NCI-H1092 treated with DMSO at 0.1 percent for 48 hours (cell line): ENCODE measurements at regions not wholly inside any gene's neighbourhood (a gene's known extent, or its start where the extent isn't known, plus 50 kb on each side); places are given as distances from the start of the nearest gene placed in this dataset.

Experiments
- DNase-seq: peaks from one replicate; lab custom pipeline; 2025; lab: John Stamatoyannopoulos, UW

DNA sequence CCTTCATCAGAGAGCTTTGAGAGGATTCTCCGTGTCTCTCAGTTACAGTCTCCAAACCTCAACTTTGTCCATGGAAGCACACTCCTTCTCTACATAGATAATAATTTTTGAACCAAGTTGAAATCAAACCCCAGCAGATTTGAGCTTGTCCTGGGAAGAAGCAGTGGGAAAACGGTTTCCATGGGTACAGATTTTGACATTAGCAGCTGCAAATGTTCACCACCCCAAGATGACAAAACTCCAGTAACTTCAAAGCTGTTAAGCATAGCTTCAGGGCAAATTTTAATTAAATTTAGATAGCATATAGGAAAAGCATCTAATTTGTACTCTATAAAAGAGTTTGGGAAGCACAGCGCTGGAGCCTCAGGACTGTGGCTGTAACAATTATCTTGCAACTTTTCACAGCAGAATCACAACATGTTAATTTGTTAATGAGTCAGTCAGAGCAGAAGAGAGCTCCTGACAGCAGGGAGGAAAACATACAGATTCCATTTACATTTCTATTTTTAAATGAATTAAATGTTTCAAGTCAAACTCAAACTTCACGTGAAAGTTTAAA lies 240.7 kb downstream of the BMP7 start:
- DNase-seq = no peak

DNA sequence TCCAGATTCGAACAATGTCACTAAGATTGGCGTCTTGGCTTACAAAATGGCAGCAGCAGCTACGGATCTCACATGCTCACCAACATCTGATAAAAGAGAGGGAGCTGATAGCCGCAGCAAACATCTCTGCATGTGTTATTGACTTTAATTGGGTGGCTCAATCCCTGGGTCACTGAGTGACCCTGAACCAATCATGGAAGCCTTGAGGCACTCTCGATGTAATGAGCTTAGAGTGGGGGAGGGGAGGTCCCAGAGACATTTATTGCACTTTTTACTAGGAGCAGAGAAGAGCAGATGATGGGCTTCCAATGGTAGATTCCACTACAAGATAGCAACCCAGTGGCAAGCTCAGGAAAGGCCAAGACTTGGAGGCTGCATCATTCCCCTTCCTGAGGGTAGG lies 238.7 kb downstream of the BMP7 start:
- no peak for DNase-seq

DNA sequence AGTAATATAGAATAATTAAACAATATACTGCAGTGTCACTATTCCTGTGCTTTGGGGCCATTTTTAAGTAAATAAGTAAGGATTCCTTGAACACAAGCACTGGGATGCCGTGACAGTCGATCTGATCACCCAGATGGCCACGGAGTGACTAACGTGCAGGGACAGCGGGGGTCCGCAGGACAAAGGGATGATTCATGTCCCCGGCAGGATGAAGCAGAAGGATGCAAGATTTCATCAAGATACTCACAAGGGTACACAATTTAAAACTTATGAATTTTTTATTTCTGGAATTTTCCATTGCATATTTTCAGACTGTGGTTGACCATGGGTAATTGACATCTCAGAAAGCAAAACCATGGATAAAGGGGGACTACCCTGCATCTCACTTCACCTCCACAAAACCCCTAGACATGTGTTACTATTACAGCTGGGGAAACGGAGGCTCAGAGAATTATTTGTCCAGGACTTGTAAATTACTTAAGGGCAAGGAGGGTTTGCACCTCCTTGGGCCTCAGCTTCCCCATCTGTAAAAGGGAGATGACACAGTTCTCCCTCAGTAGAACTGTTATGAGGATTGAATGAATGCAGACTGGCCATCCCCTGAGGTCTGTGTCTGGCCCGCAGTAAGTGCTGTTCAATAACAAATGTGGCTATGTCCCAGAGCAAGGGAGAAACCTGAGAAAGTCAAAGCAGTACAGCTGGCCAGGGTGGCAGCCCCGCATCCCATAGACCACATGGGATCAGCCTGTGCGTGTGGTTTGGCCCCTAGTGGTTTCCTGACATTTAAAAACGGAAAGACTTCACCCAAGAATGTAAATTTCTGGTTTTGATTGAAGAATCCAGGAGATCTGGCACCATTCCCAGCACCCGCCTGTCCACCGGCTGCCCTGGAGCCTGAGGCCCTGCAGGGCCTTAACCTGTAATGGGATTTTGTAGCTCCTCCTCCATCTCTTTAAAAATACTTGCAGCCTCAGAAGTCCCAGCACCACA lies 235.5 kb downstream of the BMP7 start:
- DNase-seq = no peak

DNA sequence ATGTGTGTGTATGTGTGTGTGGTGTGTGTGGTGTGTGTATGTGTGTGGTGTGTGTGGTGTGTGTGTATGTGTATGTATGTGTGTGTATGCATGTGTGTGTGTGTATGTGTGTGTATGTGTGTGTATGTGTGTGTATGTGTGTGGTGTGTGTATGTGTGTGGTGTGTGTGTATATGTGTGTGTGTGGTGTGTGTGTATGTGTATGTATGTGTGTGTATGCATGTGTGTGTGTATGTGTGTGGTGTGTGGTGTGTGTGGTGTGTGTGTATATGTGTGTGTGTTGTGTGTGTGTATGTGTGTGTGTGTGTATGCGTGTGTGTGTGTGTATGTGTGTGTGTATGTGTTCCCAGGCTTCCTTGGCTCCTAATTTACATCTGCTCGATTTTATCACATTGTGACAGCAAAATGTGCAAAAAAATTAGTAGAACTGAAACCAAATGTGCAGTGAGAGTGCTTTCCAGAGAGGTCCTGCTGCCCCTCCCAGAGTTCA lies 234.5 kb downstream of the BMP7 start:
- no peak for DNase-seq

GRCh38 chr20:57032847-57033246 lies 233.6 kb downstream of the BMP7 start:
- DNase-seq = no peak

- no peak for DNase-seq
Observed at GRCh38 chr20:57034001-57034400, 232.4 kb downstream of the BMP7 start.

DNA sequence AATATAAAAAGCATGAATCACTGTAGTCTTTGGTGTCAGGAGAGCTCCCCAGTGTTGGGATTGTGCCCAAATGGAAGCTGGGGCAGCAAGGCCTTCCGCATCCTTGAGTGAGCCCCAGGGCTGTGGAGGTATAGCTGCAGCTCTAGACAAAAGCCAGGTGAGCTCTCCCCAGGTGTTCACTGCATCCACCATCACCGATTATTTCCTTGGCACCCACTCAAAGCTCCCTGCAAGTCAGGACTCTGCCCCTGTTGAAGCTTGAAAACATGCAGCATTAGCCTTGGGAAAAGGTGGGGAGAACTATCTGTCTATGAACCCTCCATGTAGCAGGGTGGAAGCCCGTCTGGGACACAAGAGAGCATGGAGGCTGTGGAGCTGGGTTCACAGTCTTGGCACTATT lies 228.8 kb downstream of the BMP7 start:
- DNase-seq = no peak

DNA sequence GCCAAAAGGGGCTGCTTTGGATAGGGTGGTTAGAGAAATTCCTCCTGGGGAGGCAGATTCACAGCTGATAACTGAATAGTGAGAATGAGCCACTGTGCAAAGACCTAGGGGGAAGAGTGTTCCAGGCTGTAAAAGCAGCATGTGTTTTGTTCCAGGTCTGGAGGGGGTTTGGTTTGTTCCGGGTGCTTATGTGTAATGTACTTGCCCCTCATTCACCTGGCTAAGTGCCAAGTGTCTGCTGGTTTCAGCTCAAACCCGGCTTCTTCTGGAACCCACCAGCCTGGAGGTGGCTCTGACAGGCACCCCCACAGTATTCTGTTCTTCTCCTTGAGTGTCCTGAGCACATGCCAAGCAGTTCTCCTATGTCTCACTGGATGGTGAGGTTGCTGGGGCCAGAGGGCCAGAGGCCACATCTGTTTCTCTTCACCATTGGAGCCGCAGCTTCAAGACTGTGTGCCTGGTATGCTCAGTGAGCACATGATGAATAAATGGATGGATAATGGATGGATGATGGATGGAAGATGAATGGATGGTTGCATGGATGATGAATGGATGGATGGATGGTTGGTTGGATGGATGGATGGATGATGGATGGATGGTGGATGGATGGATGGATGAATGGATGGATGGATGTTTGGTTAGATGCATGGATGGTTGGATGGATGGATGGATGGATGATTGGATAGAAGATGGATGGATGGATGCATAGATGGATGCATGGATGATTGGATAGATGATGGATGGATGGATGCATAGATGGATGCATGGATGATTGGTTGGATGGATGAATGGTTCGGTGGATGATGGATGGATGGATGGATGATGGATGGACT lies 227.6 kb downstream of the BMP7 start:
- no peak for DNase-seq

DNA sequence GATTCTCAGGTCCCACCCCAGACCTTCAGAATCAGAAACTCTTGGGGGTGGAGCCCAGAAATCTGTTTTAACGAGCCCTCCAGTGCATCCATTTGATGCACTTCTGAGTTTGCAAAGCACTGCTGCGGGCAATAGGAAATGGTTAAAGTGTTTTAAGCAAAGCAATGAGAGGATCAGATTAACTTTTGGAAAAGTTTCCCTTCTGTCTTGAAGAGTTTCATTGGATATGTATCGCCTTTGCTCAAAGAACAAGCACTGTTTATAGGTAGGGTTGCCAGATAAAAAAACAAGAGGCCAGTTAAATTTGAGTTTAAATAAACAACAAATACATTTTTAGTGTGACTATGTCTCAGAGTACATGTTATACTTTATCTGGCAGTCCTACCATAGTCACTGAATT lies 226.0 kb downstream of the BMP7 start:
- no peak for DNase-seq

- DNase-seq = no peak
Observed at GRCh38 chr20:57040924-57041323, 225.5 kb downstream of the BMP7 start.

GRCh38 chr20:57043091-57043490 lies 223.3 kb downstream of the BMP7 start:
- DNase-seq = no peak

- DNase-seq = no peak
Observed at GRCh38 chr20:57043669-57044268, 222.7 kb downstream of the BMP7 start.

GRCh38 chr20:57047281-57048026 lies 219.0 kb downstream of the BMP7 start:
- DNase-seq = no peak

DNA sequence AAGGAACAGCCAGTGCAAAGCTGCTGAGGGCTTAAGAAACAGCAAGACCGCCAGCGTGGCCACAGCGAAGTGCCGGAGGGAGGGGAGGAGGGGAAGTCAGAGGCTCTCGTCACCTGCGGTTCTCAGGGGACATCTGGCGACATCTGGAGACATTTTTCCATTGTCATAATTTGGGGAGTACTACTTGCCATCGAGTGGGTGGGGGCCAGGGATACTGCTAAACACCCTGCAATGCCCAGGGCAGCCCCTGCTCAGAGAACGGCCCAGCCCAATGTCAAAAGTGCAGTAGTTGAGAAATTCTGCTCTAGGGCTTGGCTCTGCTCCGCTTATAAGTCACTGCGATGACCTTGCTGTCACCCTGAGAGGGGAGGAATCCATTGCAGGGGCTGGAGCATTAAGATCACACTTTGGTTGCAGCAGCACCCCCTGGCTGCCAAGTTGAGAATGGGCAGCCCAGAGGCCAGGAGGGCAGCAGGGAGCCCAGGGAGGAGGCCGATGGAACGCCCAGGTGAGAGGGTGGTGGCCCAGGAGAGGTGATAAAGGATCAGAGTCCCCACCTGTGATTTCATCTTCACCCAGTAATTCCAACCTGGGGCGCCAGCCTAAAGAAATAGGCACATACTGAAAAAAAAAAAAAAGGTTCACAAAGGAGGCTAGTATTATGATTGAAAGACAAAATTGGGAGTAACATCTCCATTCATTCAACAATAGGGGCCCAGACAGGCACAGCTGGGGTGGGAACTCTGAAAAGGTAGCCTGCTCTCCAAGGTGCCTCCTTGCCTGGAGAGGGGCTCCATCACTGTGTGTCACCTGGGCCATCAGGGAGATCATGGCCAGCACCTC lies 218.2 kb downstream of the BMP7 start:
- DNase-seq = no peak

DNA sequence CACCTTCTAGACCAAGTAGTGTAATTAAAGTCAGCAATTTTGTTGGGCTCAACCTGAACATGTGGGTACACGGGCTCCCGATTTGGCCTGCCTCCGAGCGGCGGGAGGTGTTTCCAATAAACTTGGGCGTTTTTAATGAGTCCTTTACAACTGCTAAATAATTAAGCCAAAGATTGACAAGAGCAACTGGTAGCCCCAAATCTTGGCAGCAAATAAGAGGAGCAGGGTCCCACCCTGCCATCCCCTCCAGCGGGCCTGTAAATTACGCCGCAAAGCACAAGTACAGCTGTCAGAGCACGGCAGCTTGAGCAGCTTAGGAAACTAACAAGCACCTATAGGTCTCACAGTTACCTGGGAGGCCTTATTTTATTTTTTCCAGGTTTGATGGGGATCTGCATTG lies 217.1 kb downstream of the BMP7 start:
- DNase-seq = no peak

DNA sequence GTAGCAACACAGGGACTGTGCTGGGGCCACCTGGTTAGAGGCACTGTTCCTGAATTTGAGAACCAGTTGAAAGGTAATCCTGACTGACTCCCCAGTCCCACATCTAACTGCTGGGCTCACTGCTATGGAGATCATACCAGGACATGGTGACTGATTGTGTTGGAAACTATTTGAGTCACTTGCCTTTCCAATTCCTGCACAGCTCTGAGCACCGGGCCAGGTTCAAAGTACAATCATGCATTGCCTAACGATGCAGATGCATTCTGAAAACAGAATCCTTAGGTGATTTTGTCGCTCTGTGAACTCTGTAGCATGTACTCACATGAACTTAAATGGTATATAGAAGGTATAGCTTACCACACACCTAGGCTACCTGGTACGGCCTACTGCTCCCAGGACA lies 215.3 kb downstream of the BMP7 start:
- no peak for DNase-seq

DNA sequence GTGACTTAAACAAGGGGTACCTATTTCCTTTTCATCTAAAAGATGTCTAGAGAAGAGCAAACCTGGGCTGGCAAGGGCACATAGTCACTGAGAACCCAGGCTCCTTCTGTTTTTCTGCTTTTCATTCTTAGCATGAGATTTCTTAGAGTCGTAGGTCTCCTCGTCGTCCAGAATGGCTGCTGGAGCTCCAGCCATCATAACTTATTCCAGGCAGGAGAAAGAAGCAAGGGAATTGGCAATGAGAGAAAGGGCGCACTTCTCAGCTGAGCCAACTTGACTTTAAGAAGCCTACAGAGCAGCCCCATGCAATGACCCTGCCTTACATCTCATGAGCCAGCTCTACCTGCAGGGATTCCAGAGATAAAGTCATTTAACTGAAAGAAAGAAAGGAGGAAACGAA lies 213.4 kb downstream of the BMP7 start:
- DNase-seq = no peak

DNA sequence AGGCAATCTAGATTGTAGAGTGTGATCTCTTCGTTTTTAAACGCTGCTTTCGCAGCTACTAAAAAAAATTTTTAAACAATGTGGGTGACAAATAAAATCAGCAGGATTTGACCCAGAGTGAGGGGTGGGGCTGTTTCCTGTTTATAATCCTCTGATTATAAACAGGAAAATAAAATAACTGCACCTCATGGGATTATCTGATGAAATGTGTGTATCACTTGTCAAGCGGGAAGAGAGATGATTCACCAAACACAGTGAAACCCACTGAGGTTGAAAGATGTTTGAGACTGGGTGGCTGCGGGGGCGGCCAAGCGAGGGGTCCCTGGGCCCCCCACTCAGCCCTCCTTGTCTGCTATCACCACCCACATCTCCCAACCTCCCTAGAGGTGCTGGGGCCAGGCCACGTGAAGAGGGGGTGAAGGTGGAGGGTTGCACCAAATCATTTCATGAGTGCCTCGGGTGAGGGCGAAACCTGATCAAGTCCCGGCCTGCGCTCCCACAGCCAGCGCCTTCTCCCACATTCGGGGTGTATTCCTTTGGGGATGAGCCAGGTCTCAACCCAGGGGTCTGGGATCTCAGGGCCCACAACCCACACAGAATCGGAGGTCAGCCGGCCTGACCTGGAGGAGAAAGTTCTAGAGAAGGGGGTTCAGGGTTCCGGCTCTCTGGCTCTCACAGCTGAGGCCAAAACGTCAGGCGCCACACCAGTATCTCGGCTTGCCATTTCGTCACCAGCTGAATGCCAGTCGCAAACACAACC lies 212.5 kb downstream of the BMP7 start:
- DNase-seq = no peak

GRCh38 chr20:57055345-57055744 lies 211.1 kb downstream of the BMP7 start:
- DNase-seq = no peak

DNA sequence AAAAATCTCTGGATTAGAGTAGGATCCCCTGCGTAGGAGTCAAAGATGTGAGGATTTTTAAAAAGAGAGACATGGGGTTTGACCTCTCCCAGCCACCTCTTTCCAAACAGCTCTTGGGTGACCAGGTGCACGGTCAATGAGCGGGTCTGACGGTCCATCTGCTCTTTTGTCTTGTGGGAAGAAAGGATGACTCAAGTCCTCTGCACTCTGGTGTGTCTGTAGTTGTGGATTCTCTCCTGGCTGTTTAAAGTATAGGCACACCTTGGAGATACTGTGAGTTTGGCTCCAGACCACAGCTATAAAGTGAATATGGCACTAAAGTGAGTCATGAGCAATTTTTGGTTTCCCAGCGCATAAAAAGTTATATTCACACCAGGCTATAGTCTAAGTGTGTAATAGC lies 209.8 kb downstream of the BMP7 start:
- no peak for DNase-seq
